ENCODE measurements at regions not wholly inside any gene's neighbourhood (a gene's known extent, or its start where the extent isn't known, plus 50 kb on each side); places are given as distances from the start of the nearest gene placed in this dataset.

- DNase-seq (ENCODE audit: low read depth in 1 of 2, low spot score in 1 of 2) = no peak
These were observed 230.2 kb downstream of the VRK1 start for GRCh38 chr14:97027256-97027999.

DNA sequence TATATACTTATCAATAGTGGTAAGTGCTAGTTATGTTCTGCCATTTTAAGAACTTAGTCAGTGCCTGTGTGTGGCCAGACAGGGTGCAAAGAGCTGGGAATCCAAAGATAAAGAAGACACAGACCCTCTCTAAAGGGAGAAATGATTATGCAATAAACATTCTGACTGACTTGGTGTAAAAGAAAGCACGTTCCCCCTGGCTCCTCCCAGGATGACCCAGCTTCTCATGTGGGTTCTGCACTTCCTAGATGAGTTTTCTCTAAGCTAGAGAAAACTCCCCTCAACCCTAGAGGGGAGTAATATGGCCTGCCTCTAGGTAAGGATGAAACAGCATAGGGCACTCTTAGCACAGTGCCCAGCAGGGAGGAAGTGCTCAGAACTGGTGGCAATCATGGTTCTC, 231.2 kb downstream of the VRK1 start:
- no peak for DNase-seq (ENCODE audit: low read depth in 1 of 2, low spot score in 1 of 2)

DNA sequence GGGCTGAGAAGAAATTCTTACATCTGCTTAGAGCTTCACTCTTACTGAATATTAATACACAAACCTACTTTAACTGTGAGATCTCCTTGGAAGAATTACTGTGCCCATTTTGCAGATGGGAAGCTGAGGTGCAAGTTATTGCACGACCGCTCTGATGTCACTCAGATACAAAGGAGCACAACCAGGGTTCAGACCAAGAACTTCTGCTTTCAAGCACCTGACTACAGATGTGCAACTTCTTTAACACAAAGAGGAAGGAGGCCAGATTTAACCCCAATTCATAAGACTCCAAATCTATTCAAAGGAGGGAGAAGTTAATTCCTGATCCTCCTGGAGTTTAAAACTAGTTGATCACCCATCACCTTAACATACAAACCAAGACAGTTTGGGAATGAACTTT, 232.6 kb downstream of the VRK1 start:
- no peak for DNase-seq (ENCODE audit: low read depth in 1 of 2, low spot score in 1 of 2)

GRCh38 chr14:97031530-97031929, 234.3 kb downstream of the VRK1 start:
- DNase-seq (ENCODE audit: low read depth in 1 of 2, low spot score in 1 of 2) = no peak

DNA sequence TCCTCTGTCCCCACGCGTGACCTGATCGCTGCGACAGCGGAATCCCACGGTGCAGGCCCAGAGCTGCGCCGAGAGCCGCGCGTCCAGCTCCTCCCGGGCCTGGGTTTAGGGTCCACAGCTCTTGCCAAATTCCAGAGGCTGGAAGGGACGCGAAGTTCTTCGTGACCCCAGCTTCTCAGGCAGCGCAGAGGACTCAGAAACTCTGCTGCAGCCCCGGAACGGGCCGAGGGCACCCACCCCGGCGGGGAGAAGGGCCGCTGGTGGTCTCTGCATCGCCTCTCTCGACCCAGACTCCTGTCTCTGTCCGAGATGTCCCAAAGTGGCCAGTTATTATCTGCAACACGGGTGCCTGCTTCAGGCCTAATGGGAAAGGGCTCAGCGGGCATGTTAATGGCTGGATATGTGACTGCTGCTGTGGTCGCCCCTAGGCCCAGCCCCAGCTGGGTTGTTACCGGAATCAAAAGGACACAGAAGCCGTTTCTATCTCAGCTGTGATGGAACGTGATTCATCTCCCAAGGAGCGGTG, 236.4 kb downstream of the VRK1 start:
- DNase-seq (ENCODE audit: low read depth in 1 of 2, low spot score in 1 of 2) = no peak

GRCh38 chr14:97036086-97036852, 239.1 kb downstream of the VRK1 start:
- DNase-seq (ENCODE audit: low read depth in 1 of 2, low spot score in 1 of 2) = no peak

GRCh38 chr14:97039717-97040363, 242.7 kb downstream of the VRK1 start:
- DNase-seq (ENCODE audit: low read depth in 1 of 2, low spot score in 1 of 2) = no peak

- no peak for DNase-seq (ENCODE audit: low read depth in 1 of 2, low spot score in 1 of 2)
These were observed 249.8 kb downstream of the VRK1 start for GRCh38 chr14:97046967-97047366.

DNA sequence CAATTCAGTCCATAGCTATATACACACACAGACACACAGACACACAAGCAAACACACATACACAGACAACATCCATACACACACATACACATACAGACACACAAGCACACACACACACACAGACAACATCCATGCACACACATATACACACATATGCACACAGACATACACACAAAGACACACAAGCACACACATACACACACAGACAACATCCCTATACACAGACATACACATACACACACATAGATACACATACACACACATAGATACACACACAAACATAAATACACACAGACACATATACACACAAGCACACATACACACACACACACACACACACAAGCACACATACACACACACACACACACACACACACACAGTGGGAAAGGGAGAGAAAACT, 254.8 kb downstream of the VRK1 start:
- DNase-seq (ENCODE audit: low read depth in 1 of 2, low spot score in 1 of 2) = no peak

DNA sequence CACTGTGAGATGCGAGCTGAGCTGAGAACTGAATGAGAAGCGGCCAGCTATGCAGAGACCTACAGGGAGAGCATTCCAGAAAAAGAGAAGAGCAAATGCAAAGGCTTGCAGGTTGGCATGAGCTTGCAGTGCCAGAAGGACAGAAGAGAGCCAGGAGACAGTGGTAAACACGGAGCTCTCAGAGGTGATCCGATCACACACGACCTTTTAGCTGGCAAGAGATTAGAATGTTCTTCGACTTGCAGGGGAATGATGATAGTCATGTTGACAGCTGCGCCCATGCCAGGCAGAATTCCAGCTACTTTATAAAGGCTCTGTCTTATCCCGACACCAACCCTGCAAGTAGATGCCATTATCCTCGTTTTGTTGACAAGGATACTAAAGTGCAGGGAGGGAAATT, 256.8 kb downstream of the VRK1 start:
- DNase-seq (ENCODE audit: low read depth in 1 of 2, low spot score in 1 of 2) = no peak

DNA sequence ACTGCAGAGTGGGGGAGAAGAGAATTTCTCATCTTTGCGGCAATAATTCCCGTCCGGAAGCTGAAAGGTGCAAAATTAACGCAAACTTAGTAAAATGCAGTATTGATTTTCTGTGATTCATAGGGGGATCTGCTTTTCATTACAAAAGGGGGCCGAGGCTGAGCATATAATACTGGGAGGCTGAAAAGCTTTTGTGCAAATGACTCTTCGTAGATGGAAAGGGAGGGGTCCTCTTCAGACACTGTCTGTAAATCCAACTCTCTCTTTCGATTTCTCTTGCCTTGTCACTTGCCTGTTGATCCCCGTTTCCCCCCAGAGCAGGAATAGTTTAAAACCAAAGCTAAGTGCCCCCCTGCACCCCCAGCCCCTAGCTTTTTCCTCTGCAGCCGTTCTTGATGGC, 258.2 kb downstream of the VRK1 start:
- no peak for DNase-seq (ENCODE audit: low read depth in 1 of 2, low spot score in 1 of 2)

DNA sequence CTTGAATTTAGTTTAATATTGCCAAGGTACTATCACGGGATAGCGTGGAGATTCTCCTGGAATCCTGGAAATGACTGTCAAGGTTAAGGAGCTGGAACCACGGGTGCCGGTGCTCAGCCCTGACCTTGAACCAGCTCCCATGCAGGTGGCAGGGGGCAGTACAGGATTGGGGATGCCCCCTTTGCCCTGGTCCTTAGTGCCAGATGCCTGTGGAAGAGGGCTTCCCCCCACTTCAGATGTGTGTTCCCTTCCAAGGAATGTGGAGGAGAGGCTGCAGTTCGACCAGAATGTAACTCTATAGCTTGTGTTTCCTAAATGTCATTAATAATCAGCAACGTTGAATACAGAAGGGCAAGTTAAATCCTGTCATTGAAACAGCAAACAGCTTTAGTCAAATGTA, 258.9 kb downstream of the VRK1 start:
- no peak for DNase-seq (ENCODE audit: low read depth in 1 of 2, low spot score in 1 of 2)

DNA sequence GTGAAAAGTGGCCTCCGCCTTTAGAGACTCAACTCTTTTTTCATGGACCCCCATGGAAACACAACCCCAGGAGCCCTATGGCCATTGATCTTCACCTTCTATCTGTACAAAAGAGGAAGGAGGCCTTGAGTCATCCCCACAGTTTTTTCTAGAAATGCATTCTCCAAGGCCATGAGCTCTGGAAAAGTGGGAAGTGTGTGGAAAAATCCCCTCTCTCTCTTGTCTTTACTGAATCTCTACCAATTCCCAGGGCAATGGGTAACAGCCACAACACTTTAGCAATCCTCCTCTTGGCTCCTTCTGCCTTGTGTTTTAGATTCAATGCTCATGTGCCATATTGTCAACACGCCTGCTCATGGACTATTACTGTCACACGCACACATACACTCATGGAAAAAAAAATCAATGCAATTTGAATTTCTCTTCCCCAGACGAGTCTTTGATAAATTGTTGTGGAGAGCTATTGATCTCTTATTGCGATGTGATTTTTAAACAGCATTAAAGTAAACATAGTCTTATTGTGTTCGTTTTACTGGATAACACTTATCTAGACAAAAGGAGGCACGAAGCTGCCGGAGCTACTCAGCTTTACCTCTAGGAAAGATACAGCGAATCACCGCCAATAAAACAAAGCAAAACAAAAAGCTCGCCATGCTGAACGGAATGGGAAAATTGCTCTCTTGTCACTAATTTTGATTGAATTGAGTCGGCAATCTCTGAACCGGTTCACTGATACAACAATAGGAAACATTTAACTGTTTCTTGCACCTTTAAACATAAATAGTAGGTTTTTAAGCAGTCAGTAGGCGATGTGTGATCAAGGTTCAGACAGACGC, 260.3 kb downstream of the VRK1 start:
- no peak for DNase-seq (ENCODE audit: low read depth in 1 of 2, low spot score in 1 of 2)

- DNase-seq (ENCODE audit: low read depth in 1 of 2, low spot score in 1 of 2) = no peak
These were observed 260.9 kb downstream of the VRK1 start for GRCh38 chr14:97058074-97058467.

GRCh38 chr14:97058589-97058988, 261.4 kb downstream of the VRK1 start:
- no peak for DNase-seq (ENCODE audit: low read depth in 1 of 2, low spot score in 1 of 2)

- no peak for DNase-seq (ENCODE audit: low read depth in 1 of 2, low spot score in 1 of 2)
These were observed 264.0 kb downstream of the VRK1 start for GRCh38 chr14:97061198-97061597.

GRCh38 chr14:97061714-97062113, 264.5 kb downstream of the VRK1 start:
- DNase-seq (ENCODE audit: low read depth in 1 of 2, low spot score in 1 of 2) = no peak

DNA sequence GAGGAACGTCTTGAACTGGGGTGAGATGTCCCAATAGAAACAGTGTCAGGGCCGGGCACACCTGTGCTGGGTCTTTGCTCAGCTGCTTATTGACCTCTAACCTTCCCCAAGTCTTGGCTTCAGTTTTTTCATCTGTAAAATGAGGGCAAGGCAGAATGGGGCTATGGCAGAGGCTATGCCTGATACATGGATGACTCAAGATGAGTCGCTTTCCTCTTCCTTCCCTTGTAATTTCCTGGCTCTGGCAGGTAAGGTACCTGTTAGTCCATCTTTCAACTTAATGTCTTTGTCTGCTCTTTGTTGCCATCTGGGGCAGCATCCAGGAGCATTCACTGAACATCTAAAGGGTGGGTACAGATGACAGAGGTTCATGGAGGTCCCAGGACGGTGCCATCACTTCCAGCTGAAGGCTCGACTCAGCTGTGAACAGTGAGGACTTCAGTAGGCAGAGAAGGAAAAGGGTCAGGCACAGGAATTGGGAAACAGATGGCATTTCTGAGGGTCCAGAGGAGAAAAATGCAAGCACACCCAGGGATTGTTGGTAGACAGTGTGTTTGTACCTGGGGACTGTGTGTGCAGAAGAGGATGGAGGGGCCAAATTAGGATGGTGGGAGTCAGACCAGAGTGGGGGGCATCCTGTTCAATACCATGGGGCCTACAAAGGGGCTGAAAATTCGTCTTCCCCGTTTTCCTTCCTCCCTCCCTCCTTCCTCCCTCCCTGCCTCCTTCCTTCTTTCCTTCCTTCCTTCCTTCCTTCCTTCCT, 268.3 kb downstream of the VRK1 start:
- DNase-seq (ENCODE audit: low read depth in 1 of 2, low spot score in 1 of 2) = no peak

DNA sequence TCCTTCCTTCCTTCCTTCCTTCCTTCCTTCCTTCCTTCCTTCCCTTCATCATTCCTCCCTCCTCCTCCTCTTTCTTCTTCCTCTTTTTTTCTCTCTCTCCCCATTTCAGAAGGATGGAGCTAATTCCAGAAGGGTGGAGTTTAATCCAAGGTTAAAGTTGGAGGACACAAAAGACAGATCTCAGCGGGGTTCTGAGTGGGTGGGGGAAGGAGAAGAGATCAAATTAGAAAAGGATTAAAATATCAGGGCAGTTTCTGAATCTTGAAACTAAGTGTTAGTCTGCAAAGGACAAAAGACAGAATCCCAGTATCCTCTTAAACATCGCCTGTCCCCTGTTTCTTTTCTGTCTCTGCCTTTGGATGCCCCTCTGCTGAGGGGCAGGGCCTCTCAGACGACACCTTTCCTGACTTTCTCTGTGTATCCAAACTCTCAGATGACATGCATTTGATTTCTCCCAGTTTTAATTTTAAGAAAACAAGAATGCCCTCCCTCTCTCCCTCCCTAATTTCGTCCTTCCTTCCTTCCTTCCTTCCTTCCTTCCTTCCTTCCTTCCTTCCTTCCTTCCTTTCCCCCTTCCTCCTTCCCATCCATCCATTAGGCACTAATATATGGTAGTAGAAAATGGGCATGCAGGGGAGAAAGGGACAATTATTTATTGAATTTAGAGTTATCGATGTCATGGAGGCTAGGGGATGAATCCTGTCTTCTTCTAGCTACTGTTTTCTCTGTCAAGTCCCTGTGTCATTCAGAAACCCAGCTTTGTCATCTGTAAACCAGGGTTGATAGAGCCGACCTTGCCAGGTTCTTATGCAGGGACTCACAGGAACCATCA, 269.1 kb downstream of the VRK1 start:
- DNase-seq (ENCODE audit: low read depth in 1 of 2, low spot score in 1 of 2) = no peak
